ENCODE measurements at regions not wholly inside any gene's neighbourhood (a gene's known extent, or its start where the extent isn't known, plus 50 kb on each side); places are given as distances from the start of the nearest gene placed in this dataset.

GRCh38 chr5:139742173-139742903, 53.3 kb upstream of the PSD2 start:
- Histone ChIP-seq H3K4me3 (no peak overlapping the region), H3K27ac (no peak overlapping the region), H3K27me3 (peaks cover 25% of the 10 kb centered on the region), H3K9me3 (no peaks in the 10 kb centered on the region), H3K4me1 (peaks cover 11 to 24% (median 15%) of the 10 kb centered on the region in 4 donors), H3K36me3 (no peaks in the 10 kb centered on the region)
- 90 to 96% methylated on average over 3 to 14 of the region's 14 CpGs for WGBS, 2 donors (ENCODE audit: low coverage in 1 of 2)
- in situ Hi-C loops (cut with MboI; ENCODE audit: low pct_ligation_motif_present in 1 of 4, low pct_unique_long_range_greater_than_20kb in 1 of 4, low sequenced_read_pairs in 3 of 4), result no loop called here
- intact Hi-C loops (cut with DNase I; ENCODE audit: low total_unique reads), result no loop called here
- DNase-seq, result no peak
- TF ChIP-seq POLR2AphosphoS5 (IDR thresholded peaks at IDR 0.05), result no peak
- TF ChIP-seq, protein P1, sequence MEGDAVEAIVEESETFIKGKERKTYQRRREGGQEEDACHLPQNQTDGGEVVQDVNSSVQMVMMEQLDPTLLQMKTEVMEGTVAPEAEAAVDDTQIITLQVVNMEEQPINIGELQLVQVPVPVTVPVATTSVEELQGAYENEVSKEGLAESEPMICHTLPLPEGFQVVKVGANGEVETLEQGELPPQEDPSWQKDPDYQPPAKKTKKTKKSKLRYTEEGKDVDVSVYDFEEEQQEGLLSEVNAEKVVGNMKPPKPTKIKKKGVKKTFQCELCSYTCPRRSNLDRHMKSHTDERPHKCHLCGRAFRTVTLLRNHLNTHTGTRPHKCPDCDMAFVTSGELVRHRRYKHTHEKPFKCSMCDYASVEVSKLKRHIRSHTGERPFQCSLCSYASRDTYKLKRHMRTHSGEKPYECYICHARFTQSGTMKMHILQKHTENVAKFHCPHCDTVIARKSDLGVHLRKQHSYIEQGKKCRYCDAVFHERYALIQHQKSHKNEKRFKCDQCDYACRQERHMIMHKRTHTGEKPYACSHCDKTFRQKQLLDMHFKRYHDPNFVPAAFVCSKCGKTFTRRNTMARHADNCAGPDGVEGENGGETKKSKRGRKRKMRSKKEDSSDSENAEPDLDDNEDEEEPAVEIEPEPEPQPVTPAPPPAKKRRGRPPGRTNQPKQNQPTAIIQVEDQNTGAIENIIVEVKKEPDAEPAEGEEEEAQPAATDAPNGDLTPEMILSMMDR (IDR thresholded peaks at IDR 0.05), result no peak
- TF ChIP-seq POLR2A (IDR thresholded peaks at IDR 0.05), result no peak
- no peak for TF ChIP-seq EP300 (IDR thresholded peaks at IDR 0.05; ENCODE audit: low read depth)

GRCh38 chr5:139743001-139743771, 52.4 kb upstream of the PSD2 start:
- Histone ChIP-seq H3K27me3 (peaks cover 34% of the 10 kb centered on the region), H3K36me3 (no peaks in the 10 kb centered on the region), H3K4me1 (peaks cover 19 to 32% (median 22%) of the 10 kb centered on the region in 4 donors), H3K4me3 (no peak overlapping the region), H3K9me3 (no peaks in the 10 kb centered on the region), H3K27ac (no peak overlapping the region)
- WGBS, 2 donors (ENCODE audit: low coverage in 1 of 2), result 84 to 93% methylated on average over 3 to 9 of the region's 9 CpGs
- DNase-seq, result no peak
- TF ChIP-seq POLR2A (IDR thresholded peaks at IDR 0.05) (no peak), EP300 (IDR thresholded peaks at IDR 0.05; ENCODE audit: low read depth) (no peak), POLR2AphosphoS5 (IDR thresholded peaks at IDR 0.05) (no peak)
- TF ChIP-seq, protein P1 (IDR thresholded peaks at IDR 0.05), result no peak
- intact Hi-C loops (cut with DNase I; ENCODE audit: low total_unique reads), result no loop called here
- in situ Hi-C loops (cut with MboI; ENCODE audit: low pct_ligation_motif_present in 1 of 4, low pct_unique_long_range_greater_than_20kb in 1 of 4, low sequenced_read_pairs in 3 of 4), result no loop called here

GRCh38 chr5:139743804-139744203, 51.8 kb upstream of the PSD2 start:
- no peak for DNase-seq
- H3K9me3 ChIP-seq, result no peaks in the 10 kb centered on the region
- intact Hi-C loops (cut with DNase I; ENCODE audit: low total_unique reads), result no loop called here

More at GRCh38 chr5:139743804-139744203, 51.8 kb upstream of the PSD2 start:
- no peaks in the 10 kb centered on the region for H3K36me3 ChIP-seq
- no peak overlapping the region for H3K27ac ChIP-seq
- H3K4me1 ChIP-seq, result peaks cover 21 to 33% (median 22%) of the 10 kb centered on the region in 4 donors
- no peak overlapping the region for H3K4me3 ChIP-seq
- peaks cover 40% of the 10 kb centered on the region for H3K27me3 ChIP-seq
- 85% methylated on average over 2 of the region's 2 CpGs; no CpG with 5 or more reads in 1 of the 2 donors for WGBS, 2 donors (ENCODE audit: low coverage in 1 of 2)
- in situ Hi-C loops (cut with MboI; ENCODE audit: low pct_ligation_motif_present in 1 of 4, low pct_unique_long_range_greater_than_20kb in 1 of 4, low sequenced_read_pairs in 3 of 4), result no loop called here
- TF ChIP-seq EP300 (IDR thresholded peaks at IDR 0.05; ENCODE audit: low read depth) (no peak), POLR2AphosphoS5 (IDR thresholded peaks at IDR 0.05) (no peak), POLR2A (IDR thresholded peaks at IDR 0.05) (no peak)
- TF ChIP-seq, protein P1 (IDR thresholded peaks at IDR 0.05), result no peak
